ENCODE measurements at regions not wholly inside any gene's neighbourhood (a gene's known extent, or its start where the extent isn't known, plus 50 kb on each side); places are given as distances from the start of the nearest gene placed in this dataset.

- no peak overlapping the region for H3K4me3 ChIP-seq
- no peaks in the 10 kb centered on the region for H3K27me3 ChIP-seq
- H3K9me3 ChIP-seq = no peaks in the 10 kb centered on the region
- TF ChIP-seq POLR2A (IDR thresholded peaks at IDR 0.05) = no peak
- no peak for TF ChIP-seq CTCF (IDR thresholded peaks at IDR 0.05)
- no peaks in the 10 kb centered on the region for H3K4me1 ChIP-seq
- intact Hi-C loops (cut with DNase I) = no loop called here
- H3K27ac ChIP-seq = no peak overlapping the region
- DNase-seq (ENCODE audit: extremely low spot score in 2 of 2) = no peak
- H3K36me3 ChIP-seq = no peaks in the 10 kb centered on the region
Observed at GRCh38 chr2:221342388-221342787, 229.7 kb downstream of the EPHA4 start.

- no peak overlapping the region for H3K4me3 ChIP-seq
- H3K9me3 ChIP-seq = no peaks in the 10 kb centered on the region
- H3K36me3 ChIP-seq = no peaks in the 10 kb centered on the region
- no peak for DNase-seq (ENCODE audit: extremely low spot score in 2 of 2)
- TF ChIP-seq POLR2AphosphoS5 (IDR thresholded peaks at IDR 0.05; ENCODE audit: insufficient read depth in 1 of 2, low read depth in 1 of 2) = no peak
- TF ChIP-seq POLR2A (IDR thresholded peaks at IDR 0.05) = no peak
- no peak for TF ChIP-seq CTCF (IDR thresholded peaks at IDR 0.05)
- H3K4me1 ChIP-seq = no peaks in the 10 kb centered on the region
- no peak overlapping the region for H3K27ac ChIP-seq
- H3K27me3 ChIP-seq = no peaks in the 10 kb centered on the region
- intact Hi-C loops (cut with DNase I) = no loop called here
Observed at GRCh38 chr2:221343524-221343923, 228.6 kb downstream of the EPHA4 start.

- Histone ChIP-seq H3K27me3 (no peaks in the 10 kb centered on the region), H3K4me1 (no peaks in the 10 kb centered on the region), H3K9me3 (no peaks in the 10 kb centered on the region), H3K27ac (no peak overlapping the region), H3K36me3 (no peaks in the 10 kb centered on the region), H3K4me3 (no peak overlapping the region)
- TF ChIP-seq POLR2A (IDR thresholded peaks at IDR 0.05) (no peak), POLR2AphosphoS5 (IDR thresholded peaks at IDR 0.05; ENCODE audit: insufficient read depth in 1 of 2, low read depth in 1 of 2) (no peak), CTCF (IDR thresholded peaks at IDR 0.05) (no peak)
- intact Hi-C loops (cut with DNase I) = no loop called here
- DNase-seq (ENCODE audit: extremely low spot score in 2 of 2) = no peak
Observed at GRCh38 chr2:221345516-221345915, 226.6 kb downstream of the EPHA4 start.

- intact Hi-C loops (cut with DNase I) = no loop called here
- Histone ChIP-seq H3K4me3 (no peak overlapping the region), H3K4me1 (no peaks in the 10 kb centered on the region), H3K36me3 (no peaks in the 10 kb centered on the region), H3K27ac (no peak overlapping the region), H3K27me3 (no peaks in the 10 kb centered on the region), H3K9me3 (no peaks in the 10 kb centered on the region)
- TF ChIP-seq CTCF (IDR thresholded peaks at IDR 0.05) = no peak
- no peak for TF ChIP-seq POLR2AphosphoS5 (IDR thresholded peaks at IDR 0.05; ENCODE audit: insufficient read depth in 1 of 2, low read depth in 1 of 2)
- DNase-seq (ENCODE audit: extremely low spot score in 2 of 2) = no peak
Observed at GRCh38 chr2:221346411-221346810, 225.7 kb downstream of the EPHA4 start.

GRCh38 chr2:221347471-221347870 is 224.6 kb downstream of the EPHA4 start:
- H3K4me3 ChIP-seq = no peak overlapping the region
- no peak overlapping the region for H3K27ac ChIP-seq
- DNase-seq (ENCODE audit: extremely low spot score in 2 of 2) = no peak
- intact Hi-C loops (cut with DNase I) = no loop called here
- no peak for TF ChIP-seq POLR2AphosphoS5 (IDR thresholded peaks at IDR 0.05; ENCODE audit: insufficient read depth in 1 of 2, low read depth in 1 of 2)
- TF ChIP-seq CTCF (IDR thresholded peaks at IDR 0.05) = no peak
- no peak for TF ChIP-seq POLR2A (IDR thresholded peaks at IDR 0.05)
- no peaks in the 10 kb centered on the region for H3K4me1 ChIP-seq
- no peaks in the 10 kb centered on the region for H3K27me3 ChIP-seq
- H3K9me3 ChIP-seq = no peaks in the 10 kb centered on the region
- no peaks in the 10 kb centered on the region for H3K36me3 ChIP-seq
